Breast epithelium (tissue), 4 donors: ENCODE measurements at regions not wholly inside any gene's neighbourhood (a gene's known extent, or its start where the extent isn't known, plus 50 kb on each side); places are given as distances from the start of the nearest gene placed in this dataset.
"Not testable (repeated sequence)": the region's sequence is repeated elsewhere in the genome, so short reads cannot be mapped to it uniquely, and the experiment has no call there.

Experiments
- DNase-seq, 2 donors: peaks; one replicate each; pipeline ENCODE4 v3.0.0-alpha.2; 2019; ENCODE audit warnings: low spot score in 2 of 2
- H3K27ac ChIP-seq, 2 donors: fragments of 200-600 bp; sonication (generic) in 1 of 2; one replicate each; pipeline ENCODE4 v1.5.1; 2016 to 2019; ENCODE audit warnings: mild to moderate bottlenecking in 1 of 2
- H3K27me3 ChIP-seq, 2 donors: fragments of 200-600 bp; sonication (generic) in 1 of 2; one replicate each; pipeline versions ENCODE4 v1.5.1 to v1.6.0; 2017 to 2019; ENCODE audit warnings: control low read depth in 1 of 2, mild to moderate bottlenecking in 1 of 2
- H3K36me3 ChIP-seq: fragments of 200-600 bp; one replicate; pipeline ENCODE4 v1.5.1; 2019
- H3K4me1 ChIP-seq, 2 donors: fragments of 200-600 bp; sonication (generic); one replicate each; pipeline ENCODE4 v1.5.1; 2016 to 2019; ENCODE audit warnings: control low read depth in 1 of 2
- H3K4me3 ChIP-seq, 3 donors: fragments of 200-600 bp; sonication (generic); 1 replicate in 2 of 3; 2 replicates in 1 of 3; pipeline ENCODE4 v1.5.1; 2016 to 2019; ENCODE audit warnings: mild to moderate bottlenecking in 3 of 3, moderate library complexity in 2 of 3
- H3K9me3 ChIP-seq, 2 donors: fragments of 200-600 bp; sonication (generic) in 1 of 2; one replicate each; pipeline ENCODE4 v1.5.1; 2016 to 2019; ENCODE audit warnings: control low read depth in 1 of 2
- POLR2A ChIP-seq: fragments of 450-650 bp; IDR thresholded peaks from one replicate; pipeline ENCODE4 v1.6.1; 2016; ENCODE audit warnings: antibody characterized with exemption, mild to moderate bottlenecking, moderate library complexity
- POLR2AphosphoS5 ChIP-seq, 3 donors: sonication (generic); formaldehyde crosslinking; IDR thresholded peaks; one replicate each; pipeline ENCODE4 v1.6.1; 2017; ENCODE audit warnings: antibody characterized with exemption in 3 of 3
- intact Hi-C: fragments of 100-400 bp; cut with DNase I; formaldehyde crosslinking; loops from one replicate; pipeline ENCODE4 v1.15.1; 2023; ENCODE audit warnings: low total_unique reads
- TF ChIP-seq, protein P1 (sequence below), 3 donors: fragments of 450-650 bp; IDR thresholded peaks; one replicate each; pipeline ENCODE4 v1.5.1; 2016 to 2017; ENCODE audit warnings: antibody characterized with exemption in 3 of 3, mild to moderate bottlenecking in 3 of 3, moderate library complexity in 3 of 3

GRCh38 chr16:54879681-54880080 lies 51.0 kb upstream of the IRX5 start:
- intact Hi-C loops = no loop called here
- H3K27me3 ChIP-seq = no peaks in the 10 kb centered on the region

GRCh38 chr16:54878301-54878700 lies 52.4 kb upstream of the IRX5 start:
- Histone ChIP-seq H3K9me3 (no peaks in the 10 kb centered on the region), H3K4me1 (no peaks in the 10 kb centered on the region), H3K36me3 (no peaks in the 10 kb centered on the region), H3K27ac (no peak overlapping the region), H3K4me3 (no peak overlapping the region), H3K27me3 (no peaks in the 10 kb centered on the region)
- DNase-seq = no peak
- TF ChIP-seq POLR2AphosphoS5 (IDR thresholded peaks at IDR 0.05) = no peak
- TF ChIP-seq, protein P1, sequence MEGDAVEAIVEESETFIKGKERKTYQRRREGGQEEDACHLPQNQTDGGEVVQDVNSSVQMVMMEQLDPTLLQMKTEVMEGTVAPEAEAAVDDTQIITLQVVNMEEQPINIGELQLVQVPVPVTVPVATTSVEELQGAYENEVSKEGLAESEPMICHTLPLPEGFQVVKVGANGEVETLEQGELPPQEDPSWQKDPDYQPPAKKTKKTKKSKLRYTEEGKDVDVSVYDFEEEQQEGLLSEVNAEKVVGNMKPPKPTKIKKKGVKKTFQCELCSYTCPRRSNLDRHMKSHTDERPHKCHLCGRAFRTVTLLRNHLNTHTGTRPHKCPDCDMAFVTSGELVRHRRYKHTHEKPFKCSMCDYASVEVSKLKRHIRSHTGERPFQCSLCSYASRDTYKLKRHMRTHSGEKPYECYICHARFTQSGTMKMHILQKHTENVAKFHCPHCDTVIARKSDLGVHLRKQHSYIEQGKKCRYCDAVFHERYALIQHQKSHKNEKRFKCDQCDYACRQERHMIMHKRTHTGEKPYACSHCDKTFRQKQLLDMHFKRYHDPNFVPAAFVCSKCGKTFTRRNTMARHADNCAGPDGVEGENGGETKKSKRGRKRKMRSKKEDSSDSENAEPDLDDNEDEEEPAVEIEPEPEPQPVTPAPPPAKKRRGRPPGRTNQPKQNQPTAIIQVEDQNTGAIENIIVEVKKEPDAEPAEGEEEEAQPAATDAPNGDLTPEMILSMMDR (IDR thresholded peaks at IDR 0.05) = no peak
- TF ChIP-seq POLR2A = no peak
- intact Hi-C loops = no loop called here

More at GRCh38 chr16:54879681-54880080, 51.0 kb upstream of the IRX5 start:
- Histone ChIP-seq H3K4me3 (no peak overlapping the region), H3K9me3 (peaks cover 0 to 5% of the 10 kb centered on the region in 2 donors), H3K27ac (no peak overlapping the region), H3K4me1 (no peaks in the 10 kb centered on the region), H3K36me3 (no peaks in the 10 kb centered on the region)
- TF ChIP-seq POLR2AphosphoS5 (IDR thresholded peaks at IDR 0.05) (no peak), POLR2A (no peak)
- TF ChIP-seq, protein P1 (IDR thresholded peaks at IDR 0.05) = no peak
- DNase-seq = no peak

- no peaks in the 10 kb centered on the region for H3K36me3 ChIP-seq
- intact Hi-C loops = no loop called here
- H3K4me3 ChIP-seq = no peak overlapping the region
- TF ChIP-seq POLR2AphosphoS5 (IDR thresholded peaks at IDR 0.05) (no peak), POLR2A (no peak)
- TF ChIP-seq, protein P1 (IDR thresholded peaks at IDR 0.05) = no peak
- DNase-seq = no peak
- no peak overlapping the region for H3K27ac ChIP-seq
- no peaks in the 10 kb centered on the region for H3K27me3 ChIP-seq
- H3K4me1 ChIP-seq = no peaks in the 10 kb centered on the region
- no peaks in the 10 kb centered on the region for H3K9me3 ChIP-seq
These were observed 55.2 kb upstream of the IRX5 start for GRCh38 chr16:54875443-54875842.

GRCh38 chr16:54873716-54874373 lies 56.8 kb upstream of the IRX5 start:
- H3K27ac ChIP-seq, H3K4me1 ChIP-seq, intact Hi-C loops, H3K27me3 ChIP-seq, DNase-seq, H3K4me3 ChIP-seq, H3K9me3 ChIP-seq, H3K36me3 ChIP-seq: not testable (repeated sequence)

DNA sequence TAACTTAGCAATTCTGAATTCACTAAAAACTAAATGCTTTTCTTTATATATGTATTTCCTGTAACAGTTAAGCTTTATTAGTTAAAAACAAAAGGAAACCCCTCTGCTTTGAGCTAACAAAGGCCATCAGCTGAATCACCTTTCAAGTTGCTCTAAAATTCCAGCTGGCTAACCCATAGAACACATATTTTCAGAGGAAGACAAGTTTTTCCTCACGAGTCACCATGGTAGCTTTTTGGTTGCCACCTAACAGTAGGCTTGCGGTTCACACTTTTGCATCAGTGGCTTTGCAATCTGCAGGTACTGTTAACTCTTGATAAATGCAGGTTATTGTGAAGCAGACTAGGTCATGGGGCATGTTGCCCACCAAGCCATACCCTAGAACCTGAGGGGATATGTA lies 57.6 kb upstream of the IRX5 start:
- no peaks in the 10 kb centered on the region for H3K36me3 ChIP-seq
- no peaks in the 10 kb centered on the region for H3K27me3 ChIP-seq
- DNase-seq = no peak
- no peak overlapping the region for H3K4me3 ChIP-seq
- H3K4me1 ChIP-seq = no peaks in the 10 kb centered on the region
- H3K27ac ChIP-seq = no peak overlapping the region
- intact Hi-C loops = no loop called here
- no peaks in the 10 kb centered on the region for H3K9me3 ChIP-seq
- TF ChIP-seq POLR2AphosphoS5 (IDR thresholded peaks at IDR 0.05) = no peak
- TF ChIP-seq POLR2A = no peak
- TF ChIP-seq, protein P1 (IDR thresholded peaks at IDR 0.05) = no peak
